ENCODE measurements at regions not wholly inside any gene's neighbourhood (a gene's known extent, or its start where the extent isn't known, plus 50 kb on each side); places are given as distances from the start of the nearest gene placed in this dataset.
"Not testable (repeated sequence)": the region's sequence is repeated elsewhere in the genome, so short reads cannot be mapped to it uniquely, and the experiment has no call there.

DNA sequence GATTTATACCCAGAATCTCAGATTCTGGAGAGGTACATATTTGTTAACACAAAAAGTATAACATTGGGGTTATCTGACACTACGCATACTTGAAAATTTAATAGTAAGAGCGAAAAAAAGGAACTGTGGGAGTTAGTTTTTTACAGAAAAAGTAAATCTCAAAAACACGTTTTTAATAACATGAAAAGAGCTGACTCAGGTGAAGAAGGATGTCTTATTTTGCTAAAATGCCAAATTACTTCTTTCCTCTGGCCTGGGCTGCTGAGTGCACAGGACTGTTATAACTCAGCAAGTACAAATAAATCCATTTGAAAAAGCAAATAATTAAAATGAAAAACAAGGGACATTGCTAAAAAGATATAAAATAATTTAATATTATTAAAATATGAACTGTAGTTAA, 1322.9 kb downstream of the ARAP2 start:
- no peak for DNase-seq

DNA sequence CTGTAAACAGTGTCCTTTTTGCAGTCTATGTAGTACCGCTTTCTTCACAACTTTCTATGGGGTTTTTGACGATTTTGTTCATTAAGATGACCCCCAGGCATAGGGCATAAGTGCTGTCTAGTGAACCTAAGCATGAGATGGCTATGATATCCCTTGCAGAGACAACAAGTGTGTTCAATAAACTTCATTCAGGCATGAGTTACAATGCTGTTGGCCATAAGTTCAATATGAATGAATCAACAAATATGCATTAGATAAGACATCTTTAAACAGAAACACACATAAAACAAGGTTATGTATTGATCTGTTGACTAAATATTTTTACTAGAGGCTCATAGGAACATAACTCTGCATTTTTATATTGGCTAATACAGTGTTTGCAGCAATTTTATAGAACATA, 1322.0 kb downstream of the ARAP2 start:
- DNase-seq = no peak

DNA sequence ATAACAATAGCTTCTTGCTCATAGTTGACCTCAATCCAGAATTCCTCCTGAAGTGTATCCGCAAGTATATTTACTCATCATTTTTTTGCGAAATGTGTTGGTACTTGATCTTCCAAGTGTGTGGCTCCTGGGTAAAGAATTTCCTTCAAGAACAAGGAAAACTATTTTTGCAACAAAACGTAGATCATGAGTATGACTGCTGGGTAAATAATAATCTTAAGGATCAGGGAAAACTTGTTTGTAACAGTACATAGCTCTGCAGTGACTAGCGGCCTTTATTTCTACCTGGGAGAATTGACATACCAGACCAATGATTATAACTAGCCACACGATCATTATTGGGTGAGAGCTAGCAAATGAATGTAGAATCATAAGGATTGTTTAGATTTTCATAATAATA, 1311.7 kb downstream of the ARAP2 start:
- no peak for DNase-seq

DNA sequence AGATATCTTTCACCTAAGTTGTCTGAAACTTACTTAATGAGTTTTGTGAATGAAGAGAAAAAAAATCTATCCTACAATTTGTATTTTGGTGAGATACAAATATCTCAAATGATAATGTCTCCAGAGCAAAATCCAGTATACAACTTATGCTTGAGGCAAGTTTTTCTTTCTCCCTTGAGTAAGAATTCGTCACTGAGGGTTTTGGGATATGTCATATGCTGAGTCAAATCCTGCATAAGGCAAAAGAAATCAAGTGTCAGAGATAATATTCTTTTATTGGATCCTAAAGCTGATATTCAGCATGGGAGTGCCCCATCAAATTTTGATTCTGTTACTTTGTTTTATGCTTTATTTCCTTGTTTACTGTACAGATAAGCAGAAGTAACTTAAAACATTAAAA, 1308.6 kb downstream of the ARAP2 start:
- no peak for DNase-seq

DNA sequence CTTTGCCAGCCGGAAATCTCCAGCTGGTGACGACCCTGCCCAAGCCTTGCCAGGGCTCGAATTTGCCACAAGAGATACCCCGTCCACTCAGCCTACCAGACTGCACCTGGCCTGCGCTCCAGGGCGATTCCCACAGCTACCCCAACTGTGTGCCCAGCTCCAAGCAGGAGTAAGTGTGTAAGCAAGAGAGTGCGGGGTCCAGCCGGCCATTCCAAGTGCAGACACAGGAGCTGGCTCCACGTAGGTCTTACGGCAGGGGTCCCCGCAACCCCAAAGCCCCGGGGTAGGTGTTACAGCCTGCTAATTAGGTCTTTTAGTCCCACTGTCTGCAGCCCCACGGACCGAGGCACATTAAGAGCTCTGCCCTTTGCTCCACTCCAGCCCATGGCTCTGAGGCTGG, 1305.2 kb downstream of the ARAP2 start:
- DNase-seq = no peak

DNA sequence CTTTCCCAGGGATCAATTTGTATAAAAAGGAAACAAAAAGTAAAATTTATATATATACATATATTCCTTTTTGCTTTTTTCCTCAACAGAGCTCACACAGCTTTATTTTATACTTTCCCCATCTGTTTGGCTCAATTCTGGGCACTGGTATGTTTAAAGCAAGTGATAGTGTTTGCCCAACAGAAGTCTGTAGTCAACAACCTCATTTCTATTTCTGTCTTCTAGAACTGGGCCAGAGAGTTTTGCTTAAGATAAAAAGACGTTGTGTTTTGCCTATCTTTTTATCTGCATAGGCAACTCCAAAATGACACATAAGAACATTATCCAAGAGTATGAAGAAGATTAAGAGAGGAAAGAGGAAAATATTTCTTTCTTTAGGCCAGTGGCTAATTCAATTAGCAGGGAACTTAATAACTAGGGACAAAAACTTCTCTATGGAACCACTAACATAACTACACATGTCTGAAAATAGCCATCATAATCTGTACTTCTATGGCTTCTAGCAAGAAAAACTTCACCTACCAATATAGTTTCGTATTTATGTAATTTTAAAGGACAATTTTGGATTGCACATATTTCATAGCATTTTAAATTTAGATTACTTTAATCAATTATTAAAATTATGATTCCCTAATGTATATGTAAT, 1300.5 kb downstream of the ARAP2 start:
- DNase-seq = no peak

DNA sequence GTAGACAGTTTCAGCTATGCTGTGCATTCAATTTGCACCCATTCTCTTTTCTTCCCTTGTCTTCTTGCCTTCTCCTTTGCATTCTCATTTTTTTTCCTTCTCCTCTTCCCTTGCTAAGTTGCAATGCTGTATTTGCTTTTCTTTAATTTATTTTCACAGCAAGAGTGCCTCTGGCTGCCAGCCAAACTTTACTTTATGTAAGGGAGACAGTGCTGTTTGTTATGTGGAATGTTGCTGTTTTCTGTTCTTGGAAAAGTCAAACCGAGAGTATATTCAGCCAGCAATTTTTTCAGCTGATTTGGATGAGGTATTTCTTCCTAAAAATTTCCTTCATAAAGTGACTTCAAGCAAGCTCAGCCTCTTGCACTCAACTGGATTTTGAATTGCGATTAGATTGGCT, 1293.4 kb downstream of the ARAP2 start:
- no peak for DNase-seq

DNA sequence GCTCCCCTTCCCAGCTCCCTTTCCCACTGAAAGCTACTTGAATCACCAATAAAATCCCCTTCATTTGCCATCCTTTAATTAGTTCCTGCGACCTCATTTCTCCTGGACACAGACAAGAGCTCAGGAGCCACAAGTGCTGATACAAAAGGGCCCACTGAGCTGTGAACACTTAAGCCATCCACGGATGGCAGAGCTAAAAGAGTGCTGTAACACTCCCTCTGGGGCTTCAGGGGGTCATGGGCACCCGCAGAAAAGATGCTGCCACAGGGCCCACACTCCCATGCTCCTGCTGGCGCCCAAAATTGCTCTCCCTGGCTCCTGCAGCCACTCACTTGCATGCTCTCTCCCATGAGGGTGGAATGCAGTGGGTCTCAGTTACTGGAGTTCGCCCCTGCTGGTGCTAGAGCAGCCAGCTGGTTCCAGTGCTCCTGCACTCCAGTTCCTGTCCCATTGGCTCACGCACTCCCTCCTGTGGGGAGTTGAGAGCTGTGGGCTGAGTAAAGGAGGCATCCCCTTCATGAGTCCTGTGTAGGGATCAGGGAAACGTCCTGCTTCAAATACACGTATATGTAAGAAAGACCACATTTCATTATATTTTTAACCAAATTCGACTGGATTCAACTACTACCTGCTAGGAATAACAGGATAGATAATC, 1291.0 kb downstream of the ARAP2 start:
- DNase-seq = no peak

DNA sequence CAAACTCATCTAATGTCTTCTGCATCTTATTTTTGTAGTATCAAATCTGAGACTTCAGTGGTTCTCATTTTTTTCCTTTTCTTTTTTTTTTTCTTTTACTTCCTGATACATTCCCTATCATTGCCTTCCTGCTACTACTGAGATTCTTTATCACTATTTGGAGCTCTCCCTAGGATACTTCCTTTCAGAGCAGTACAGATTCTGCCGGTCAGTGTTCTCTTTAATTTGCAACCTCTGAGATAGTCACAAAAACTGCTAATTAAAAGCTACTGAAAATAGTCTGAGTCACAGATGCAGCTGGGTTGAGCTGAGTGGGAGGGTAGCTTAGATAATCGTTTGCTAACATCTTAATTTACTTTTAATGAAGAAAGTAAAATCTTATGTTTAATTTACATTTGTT, 1279.7 kb downstream of the ARAP2 start:
- no peak for DNase-seq

DNA sequence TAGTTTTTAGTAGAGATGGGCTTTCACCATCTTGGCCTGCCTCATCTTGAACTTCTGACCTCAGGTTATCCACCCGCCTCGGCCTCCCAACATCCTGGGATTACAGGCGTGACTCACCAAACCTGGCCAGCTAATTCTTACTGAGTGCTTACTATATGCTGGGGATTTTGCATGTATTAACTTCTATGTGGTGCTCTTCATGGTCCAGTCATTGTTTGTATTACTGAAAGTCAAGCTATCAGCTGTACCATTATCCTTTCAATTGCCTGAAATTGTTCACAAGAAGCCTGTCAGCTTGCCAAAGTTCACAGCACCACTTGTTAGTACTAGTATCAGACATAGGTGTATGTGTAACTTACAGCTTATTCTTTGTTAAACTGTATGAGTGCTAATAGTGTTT, 1272.1 kb downstream of the ARAP2 start:
- DNase-seq = no peak

DNA sequence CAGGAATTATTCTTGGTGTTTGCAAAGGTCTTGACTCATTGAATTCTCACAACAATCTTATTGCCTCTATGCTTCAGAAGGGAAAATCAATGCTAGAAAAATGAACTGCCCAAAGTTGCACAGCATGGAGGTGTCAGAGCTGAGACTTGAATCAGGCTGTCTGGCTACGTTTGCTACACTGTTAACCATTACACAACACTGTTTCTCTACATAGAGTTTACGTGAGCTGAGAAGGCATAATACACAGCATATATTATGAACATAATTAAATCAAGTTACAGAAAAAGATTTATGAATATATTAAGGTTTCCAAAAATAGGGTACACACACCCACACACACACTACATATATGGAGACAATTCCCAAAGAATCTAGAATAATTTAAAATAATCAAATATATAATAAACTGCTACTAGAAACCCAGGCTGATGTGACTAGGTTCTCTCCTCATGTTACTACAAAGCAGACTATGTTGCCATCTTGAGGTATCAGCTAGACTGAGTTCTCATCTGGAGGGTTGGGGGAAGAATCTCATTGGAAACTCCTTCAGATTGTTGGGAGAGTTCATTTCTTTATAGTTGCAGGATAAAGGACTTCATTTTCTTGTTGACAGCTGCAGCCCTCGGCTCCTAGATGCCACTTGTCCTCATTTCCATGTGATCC, 1270.5 kb downstream of the ARAP2 start:
- DNase-seq = no peak

DNA sequence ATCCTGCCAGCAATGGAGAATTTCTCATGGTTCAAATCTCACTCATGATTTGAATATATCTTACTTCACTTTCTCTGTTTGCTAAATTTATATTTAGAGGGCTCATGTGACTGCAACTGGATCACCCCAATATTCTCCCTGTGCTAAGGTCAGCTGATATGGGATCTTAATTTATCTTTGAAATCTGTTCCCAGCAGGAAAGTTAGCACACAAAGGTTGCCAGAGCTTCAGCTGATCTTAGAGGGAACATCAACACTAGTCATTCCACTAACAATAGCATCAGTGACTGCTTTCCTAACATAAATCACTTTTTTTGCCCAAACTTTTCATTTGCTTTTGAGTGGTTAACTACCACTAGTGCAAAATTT, 1270.0 kb downstream of the ARAP2 start:
- no peak for DNase-seq

DNA sequence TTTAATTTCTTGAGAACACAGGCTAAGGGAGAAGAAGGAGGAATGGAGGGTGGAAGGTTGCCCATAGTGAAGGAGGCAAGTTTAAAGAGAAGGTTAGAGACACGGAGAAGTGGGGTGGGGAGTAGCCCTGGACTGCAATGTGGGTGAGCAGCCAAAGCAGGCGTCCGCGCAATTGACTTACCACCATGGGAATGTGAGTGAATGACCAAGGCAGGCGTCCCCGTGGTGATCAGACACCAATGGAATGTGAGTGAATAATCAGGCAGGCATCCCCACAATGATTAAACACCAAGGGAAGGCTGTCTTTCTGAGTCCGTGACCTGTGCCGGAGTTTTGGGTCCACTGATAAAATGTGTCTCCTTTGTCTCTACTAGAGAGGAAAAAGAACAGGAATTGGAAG, 1223.1 kb downstream of the ARAP2 start:
- DNase-seq = not testable (repeated sequence)

DNA sequence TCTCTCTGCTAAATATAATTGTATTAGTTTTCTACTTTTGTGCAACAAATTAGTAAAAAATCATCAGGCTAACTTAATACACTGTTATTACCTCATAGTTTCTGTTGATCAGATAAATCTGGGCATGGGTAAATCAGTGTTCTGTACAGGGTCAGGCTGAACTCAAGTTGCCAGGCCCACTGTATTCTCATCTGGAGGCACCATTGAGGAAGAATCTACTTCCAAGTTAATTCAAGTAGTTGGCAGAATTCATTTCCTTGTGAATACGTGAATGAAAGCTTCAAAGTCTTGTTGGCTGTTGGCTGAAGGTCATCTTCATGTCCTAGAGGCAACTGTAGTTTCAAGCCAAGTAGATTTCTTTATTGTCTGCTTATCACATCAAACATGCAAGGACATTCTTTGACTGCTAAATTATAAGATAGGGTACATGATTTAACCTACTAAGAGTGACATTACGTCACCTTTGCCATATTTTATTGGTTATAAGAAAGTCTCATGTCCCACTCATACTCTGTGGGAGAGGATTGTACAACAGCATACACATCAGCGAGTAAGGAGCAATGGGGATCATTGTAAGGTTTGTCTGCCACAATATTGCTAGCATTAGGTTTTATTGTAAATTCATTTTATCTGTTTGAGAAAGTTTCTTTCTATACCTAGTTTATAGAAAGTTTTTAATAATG, 1219.0 kb downstream of the ARAP2 start:
- no peak for DNase-seq

DNA sequence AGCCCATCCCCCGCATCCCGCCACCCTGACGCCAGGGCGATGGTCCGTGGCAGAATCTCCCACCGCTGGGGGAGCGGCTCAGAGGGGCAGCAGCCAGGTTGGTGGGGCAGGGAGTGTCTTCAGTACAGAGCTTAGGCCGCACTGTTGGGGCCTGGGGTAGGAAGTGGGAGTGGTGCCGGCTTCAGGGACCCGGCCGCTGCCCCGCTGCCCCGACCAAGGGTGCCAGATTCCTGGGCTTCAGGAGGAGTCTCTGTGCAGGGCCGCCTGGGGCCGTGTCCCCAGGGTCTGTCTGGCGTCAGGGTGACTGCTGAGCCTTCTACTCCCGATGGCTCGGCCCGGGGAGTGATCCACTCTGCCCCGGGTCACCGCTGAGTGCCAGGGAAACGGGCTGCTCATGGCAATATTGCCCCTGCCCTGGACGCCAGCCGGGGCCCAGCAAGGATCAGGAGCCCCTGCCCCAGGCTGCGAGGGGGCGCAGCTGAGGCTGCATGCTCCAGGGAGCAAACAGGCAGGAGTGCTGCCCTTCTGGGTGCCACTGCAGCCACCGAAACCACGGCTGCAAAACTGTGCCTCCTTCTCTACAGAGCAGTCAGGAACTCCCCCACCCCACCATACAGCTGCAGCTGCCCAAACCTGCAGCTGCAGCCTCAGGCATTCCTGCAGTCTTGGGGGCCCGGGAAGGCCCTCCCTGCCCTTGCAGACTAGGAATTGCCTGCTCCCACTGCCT, 1206.1 kb downstream of the ARAP2 start:
- no peak for DNase-seq

DNA sequence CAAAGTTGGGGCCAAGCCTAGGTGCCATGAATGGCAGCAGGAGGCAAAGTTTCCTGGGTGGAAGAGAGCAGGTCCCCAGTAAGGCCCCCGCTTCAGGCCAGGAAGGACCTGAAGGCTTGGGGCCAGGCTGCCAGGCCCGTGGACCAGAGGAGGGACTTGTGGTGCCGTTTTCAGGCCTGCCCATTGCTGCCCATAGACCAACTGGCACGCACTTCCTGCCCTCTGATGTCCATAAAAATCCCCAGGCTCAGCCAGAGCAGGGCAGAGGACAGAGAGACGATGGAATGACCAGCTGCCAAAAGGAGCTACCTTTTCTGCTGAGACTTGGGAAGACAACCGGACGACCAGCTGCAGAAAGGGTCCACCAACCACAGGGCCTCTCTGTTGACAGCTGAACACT, 1205.5 kb downstream of the ARAP2 start:
- no peak for DNase-seq

DNA sequence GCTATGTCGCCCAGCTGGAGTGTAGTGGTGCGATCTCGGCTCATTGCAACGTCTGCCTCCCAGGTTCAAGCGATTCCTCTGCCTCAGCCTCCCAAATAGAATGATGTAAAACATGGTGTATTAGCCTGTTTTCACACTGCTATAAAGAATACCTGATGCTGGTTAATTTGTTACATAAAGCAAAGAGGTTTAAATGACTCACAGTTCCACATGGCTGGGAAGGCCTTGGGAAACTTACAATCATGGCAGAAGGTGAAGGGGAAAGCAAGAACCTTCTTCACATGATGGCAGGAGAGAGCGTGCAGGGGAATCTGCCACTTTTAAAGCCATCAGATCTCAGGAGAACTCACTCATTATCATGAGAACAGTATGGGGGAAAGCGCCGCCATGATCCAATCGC, 1191.8 kb downstream of the ARAP2 start:
- no peak for DNase-seq

DNA sequence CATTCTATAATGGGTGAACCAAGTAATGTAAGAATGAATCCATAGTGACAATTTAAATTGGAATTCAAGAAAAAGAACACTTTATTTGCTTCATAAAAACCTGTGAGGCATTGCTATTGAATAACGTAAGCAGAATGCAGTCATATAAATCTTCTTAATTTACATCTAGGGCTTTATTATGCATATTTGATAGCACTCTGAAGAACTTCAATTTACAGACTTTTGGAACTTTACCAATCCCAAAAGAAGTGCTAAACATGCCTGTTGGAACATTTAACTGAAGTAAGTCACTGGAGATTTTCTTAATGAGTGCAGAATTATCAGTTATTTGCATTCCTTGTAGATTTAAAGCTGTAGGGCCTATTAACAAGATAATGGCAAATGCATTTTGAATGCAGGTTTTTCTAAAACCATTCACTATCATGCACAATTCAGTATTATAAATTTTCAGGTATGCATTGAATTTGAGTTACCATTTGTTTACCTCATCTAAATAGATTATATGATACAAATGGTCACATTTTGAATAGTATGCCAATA, 1181.2 kb downstream of the ARAP2 start:
- no peak for DNase-seq

DNA sequence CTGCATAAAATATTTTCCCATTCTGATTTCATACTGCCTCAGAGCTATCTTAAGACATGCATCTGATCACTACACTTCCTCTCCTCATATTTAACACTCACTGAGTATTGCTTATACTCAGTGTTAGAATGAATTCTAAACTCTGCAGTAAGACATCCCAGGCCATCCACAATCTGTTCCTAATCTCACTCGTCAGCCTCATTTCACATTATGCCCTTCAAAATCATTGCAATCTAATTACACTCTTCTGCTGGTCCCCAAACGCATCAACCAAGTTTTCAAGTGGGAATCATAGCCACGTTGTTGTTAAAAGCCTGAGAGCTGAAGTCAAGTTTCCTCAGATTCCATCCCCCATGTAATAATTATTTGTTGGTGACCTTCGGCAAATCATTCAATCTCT, 1177.9 kb downstream of the ARAP2 start:
- DNase-seq = no peak

DNA sequence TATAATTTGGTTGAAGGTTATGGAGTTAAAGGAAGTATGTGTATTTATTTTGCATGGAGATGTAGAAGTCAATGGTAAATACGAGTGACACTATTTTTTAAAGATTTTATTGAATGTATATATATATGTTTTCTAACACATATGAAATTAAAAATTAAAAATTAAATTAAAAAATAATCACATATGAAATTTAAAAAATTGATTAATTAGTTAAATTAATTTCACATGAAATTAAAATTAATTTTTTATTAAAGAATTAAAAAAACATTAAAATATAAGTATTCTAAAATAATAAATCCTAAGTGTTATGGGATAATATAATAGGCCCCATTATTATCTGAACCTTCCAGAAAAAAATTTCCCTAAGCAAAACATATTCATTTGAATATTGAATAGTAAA, 1163.5 kb downstream of the ARAP2 start:
- DNase-seq = no peak

DNA sequence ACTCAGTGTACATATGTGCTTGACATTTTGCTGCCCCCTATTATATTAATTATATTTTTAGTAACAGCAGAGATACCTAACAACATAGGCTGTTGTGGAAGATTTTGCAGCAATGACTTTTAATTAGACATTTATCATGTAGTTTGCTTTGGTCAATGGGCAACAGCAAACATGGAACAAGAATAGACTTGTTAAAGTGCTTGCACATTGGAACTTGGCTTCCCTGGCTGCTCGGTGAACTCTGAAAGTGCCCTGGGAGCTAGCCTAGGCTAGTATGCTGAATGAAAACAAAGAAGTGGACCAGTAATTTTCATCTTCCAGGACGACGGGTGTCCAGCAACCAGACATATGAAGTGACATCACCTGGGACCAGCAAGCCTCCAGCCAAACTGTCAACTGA, 1157.1 kb downstream of the ARAP2 start:
- DNase-seq = no peak

DNA sequence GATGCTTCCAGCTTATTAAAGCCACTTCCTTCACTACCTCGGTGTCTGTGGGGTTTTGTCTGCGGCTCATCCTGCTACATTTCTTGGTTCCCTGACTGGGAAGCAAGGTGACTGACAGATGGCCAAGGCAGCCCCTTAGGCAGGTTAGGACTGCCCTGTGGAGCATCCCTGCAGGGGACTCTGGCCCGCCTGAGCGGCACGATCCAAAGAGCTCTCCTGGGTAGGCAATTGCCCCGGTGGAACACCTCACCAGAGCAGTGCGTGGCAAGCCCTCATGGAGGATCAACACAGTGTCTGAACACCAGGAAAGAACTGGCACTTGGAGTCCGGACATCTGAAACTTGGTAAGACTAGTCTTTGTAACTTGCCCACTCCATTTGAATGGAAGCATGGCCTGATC, 1143.4 kb downstream of the ARAP2 start:
- no peak for DNase-seq

DNA sequence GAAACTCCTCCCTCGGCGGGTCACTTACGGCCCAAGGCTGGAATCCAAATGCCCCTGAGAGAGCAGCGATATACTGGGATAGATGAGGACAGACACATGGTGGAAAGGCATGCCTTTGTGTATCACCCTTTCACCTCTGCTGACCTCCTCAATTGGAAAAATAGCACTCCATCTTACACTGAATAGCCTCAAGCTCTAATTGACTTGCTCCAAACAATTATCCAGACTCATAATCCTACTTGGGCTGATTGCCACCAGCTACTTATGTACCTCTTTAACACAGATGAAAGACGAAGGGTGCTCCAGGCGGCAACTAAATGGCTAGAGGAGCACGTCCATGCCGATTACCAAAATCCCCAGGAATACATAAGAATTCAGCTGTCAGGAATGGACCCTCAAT, 1142.2 kb downstream of the ARAP2 start:
- DNase-seq = no peak

Measured in NCI-H2171 treated with DMSO at 0.1 percent for 48 hours (cell line).